ENCODE measurements at regions not wholly inside any gene's neighbourhood (a gene's known extent, or its start where the extent isn't known, plus 50 kb on each side); places are given as distances from the start of the nearest gene placed in this dataset.

GRCh38 chr2:188659656-188660406 is 314.3 kb upstream of the COL3A1 start:
- TF ChIP-seq EZH2 (IDR thresholded peaks at IDR 0.05; ENCODE audit: borderline replicate concordance, low read depth, low read length, poor library complexity, severe bottlenecking) = no peak
- TF ChIP-seq, protein P1, sequence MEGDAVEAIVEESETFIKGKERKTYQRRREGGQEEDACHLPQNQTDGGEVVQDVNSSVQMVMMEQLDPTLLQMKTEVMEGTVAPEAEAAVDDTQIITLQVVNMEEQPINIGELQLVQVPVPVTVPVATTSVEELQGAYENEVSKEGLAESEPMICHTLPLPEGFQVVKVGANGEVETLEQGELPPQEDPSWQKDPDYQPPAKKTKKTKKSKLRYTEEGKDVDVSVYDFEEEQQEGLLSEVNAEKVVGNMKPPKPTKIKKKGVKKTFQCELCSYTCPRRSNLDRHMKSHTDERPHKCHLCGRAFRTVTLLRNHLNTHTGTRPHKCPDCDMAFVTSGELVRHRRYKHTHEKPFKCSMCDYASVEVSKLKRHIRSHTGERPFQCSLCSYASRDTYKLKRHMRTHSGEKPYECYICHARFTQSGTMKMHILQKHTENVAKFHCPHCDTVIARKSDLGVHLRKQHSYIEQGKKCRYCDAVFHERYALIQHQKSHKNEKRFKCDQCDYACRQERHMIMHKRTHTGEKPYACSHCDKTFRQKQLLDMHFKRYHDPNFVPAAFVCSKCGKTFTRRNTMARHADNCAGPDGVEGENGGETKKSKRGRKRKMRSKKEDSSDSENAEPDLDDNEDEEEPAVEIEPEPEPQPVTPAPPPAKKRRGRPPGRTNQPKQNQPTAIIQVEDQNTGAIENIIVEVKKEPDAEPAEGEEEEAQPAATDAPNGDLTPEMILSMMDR (conservative IDR thresholded peaks at IDR 0.05; ENCODE audit: low read depth, low read length) = no peak

All from A673 (cell line).